Upper lobe of left lung (tissue), 4 donors: ENCODE measurements at regions not wholly inside any gene's neighbourhood (a gene's known extent, or its start where the extent isn't known, plus 50 kb on each side); places are given as distances from the start of the nearest gene placed in this dataset.

ENCODE experiments used
- EP300 ChIP-seq, 4 donors: sonication (generic); formaldehyde crosslinking; IDR thresholded peaks; one replicate each; pipeline ENCODE4 v1.5.1; 2017; ENCODE audit warnings: antibody characterized with exemption in 4 of 4, control low read depth in 2 of 4
- POLR2A ChIP-seq, 4 donors: fragments of 450-650 bp; IDR thresholded peaks; one replicate each; pipeline ENCODE4 v1.5.1; 2016 to 2017; ENCODE audit warnings: antibody characterized with exemption in 4 of 4, mild to moderate bottlenecking in 2 of 4
- TF ChIP-seq, protein P1 (sequence below), 6 experiments: fragments of 450-650 bp in 4 of 6; fragments of 200-600 bp in 2 of 6; sonication (generic) in 2 of 6; IDR thresholded peaks; one replicate each; pipeline ENCODE4 v1.5.1; 2016 to 2019; ENCODE audit warnings: antibody characterized with exemption in 6 of 6

DNA sequence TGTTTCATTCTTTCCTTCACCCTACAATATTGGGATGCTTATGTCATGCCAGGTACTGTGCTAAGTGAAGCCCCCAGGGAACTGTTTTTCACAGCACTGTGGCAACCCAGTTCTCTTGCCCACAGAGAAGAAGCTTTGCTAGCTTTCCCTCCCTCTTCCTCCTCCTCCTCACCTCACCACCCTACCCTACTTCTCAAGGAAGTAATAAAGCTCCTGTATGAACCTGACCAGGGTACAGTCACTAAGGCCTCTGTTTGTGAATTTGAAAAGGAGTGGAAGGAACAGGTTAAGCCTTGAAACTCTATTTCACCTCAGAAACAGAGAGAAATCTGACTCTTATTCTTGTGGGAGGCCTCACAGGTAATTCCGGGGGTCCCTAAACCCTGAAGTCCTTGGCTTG, 219.4 kb upstream of the RADX start:
- TF ChIP-seq EP300 (IDR thresholded peaks at IDR 0.05) (no peak), POLR2A (IDR thresholded peaks at IDR 0.05) (no peak)
- TF ChIP-seq, protein P1, sequence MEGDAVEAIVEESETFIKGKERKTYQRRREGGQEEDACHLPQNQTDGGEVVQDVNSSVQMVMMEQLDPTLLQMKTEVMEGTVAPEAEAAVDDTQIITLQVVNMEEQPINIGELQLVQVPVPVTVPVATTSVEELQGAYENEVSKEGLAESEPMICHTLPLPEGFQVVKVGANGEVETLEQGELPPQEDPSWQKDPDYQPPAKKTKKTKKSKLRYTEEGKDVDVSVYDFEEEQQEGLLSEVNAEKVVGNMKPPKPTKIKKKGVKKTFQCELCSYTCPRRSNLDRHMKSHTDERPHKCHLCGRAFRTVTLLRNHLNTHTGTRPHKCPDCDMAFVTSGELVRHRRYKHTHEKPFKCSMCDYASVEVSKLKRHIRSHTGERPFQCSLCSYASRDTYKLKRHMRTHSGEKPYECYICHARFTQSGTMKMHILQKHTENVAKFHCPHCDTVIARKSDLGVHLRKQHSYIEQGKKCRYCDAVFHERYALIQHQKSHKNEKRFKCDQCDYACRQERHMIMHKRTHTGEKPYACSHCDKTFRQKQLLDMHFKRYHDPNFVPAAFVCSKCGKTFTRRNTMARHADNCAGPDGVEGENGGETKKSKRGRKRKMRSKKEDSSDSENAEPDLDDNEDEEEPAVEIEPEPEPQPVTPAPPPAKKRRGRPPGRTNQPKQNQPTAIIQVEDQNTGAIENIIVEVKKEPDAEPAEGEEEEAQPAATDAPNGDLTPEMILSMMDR (IDR thresholded peaks at IDR 0.05): no peak
